ENCODE measurements at regions not wholly inside any gene's neighbourhood (a gene's known extent, or its start where the extent isn't known, plus 50 kb on each side); places are given as distances from the start of the nearest gene placed in this dataset.
A peak's percentile ranks its signal among the peaks of the same experiment; 100 is the strongest.
"Not testable (repeated sequence)": the region's sequence is repeated elsewhere in the genome, so short reads cannot be mapped to it uniquely, and the experiment has no call there.

DNA sequence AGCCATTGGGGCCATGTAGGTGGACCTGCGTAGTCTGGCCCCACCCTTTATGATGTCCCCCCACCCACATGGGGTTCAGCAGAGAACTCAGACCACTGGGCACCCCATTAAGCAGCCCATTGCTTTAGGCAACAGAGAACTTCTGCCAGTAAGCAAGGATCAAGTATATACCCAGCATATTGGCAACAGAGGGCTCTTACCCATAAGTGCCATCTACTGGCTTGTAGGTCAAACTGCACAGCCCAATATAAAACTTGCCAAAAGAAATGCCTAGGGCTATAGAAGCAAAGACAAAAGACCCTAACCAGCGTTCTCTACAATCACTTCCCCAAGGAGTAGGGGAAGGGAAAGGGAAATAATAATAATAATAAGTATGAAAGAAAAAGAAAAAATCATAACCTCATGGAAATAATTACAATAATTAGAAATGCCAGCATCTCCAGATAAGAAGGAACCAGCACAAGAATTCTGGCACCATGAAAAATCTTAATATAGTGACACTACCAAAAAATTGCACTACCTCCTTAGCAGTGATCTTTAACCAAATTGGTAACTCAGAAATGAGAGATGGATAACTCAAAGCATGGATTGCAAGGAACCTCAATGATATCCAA lies 1090.7 kb downstream of the FAT4 start:
- H3K27ac ChIP-seq = no peak overlapping the region
- no peak for TF ChIP-seq ZFX (IDR thresholded peaks at IDR 0.05; ENCODE audit: borderline replicate concordance)
- TF ChIP-seq, protein P1, sequence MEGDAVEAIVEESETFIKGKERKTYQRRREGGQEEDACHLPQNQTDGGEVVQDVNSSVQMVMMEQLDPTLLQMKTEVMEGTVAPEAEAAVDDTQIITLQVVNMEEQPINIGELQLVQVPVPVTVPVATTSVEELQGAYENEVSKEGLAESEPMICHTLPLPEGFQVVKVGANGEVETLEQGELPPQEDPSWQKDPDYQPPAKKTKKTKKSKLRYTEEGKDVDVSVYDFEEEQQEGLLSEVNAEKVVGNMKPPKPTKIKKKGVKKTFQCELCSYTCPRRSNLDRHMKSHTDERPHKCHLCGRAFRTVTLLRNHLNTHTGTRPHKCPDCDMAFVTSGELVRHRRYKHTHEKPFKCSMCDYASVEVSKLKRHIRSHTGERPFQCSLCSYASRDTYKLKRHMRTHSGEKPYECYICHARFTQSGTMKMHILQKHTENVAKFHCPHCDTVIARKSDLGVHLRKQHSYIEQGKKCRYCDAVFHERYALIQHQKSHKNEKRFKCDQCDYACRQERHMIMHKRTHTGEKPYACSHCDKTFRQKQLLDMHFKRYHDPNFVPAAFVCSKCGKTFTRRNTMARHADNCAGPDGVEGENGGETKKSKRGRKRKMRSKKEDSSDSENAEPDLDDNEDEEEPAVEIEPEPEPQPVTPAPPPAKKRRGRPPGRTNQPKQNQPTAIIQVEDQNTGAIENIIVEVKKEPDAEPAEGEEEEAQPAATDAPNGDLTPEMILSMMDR (IDR thresholded peaks at IDR 0.05) = peak; percentile 85

DNA sequence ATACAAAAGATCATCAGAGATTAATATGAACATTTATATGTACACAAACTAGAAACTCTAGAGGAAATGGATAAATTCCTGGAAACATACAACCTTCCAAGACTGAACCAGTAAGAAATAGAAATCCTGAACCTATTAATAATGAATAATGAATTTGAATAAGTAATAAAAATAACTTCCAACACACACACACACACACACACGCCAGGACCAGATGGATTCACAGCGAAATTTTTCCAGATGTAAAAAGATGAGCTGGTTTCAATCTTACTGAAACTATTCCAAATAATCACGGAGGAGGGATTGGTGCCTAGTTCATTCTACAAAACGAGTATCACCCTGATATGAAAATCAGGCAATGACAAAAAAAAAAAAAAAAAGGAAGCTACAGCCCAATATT lies 1095.0 kb downstream of the FAT4 start:
- H3K27ac ChIP-seq = no peak overlapping the region
- TF ChIP-seq ZFX (IDR thresholded peaks at IDR 0.05; ENCODE audit: borderline replicate concordance) = no peak
- TF ChIP-seq, protein P1 (IDR thresholded peaks at IDR 0.05) = no peak

DNA sequence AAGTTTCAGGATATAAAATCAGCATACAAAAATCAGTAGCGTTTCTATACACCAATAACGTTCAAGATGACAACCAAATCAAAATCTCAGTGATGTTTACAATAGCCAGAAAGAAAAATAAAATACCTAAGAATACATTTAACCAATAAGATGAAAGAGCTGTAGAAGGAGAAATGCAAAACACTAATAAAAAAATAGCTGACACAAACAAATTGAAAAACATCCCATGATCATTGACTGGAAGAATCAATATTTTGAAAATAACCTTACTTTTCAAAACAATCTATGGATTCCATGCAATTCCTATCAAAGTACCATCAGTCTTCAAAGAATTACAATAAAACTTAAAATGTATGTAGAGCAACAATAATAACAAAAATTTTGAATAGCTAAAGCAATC lies 1096.3 kb downstream of the FAT4 start:
- no peak for TF ChIP-seq ZFX (IDR thresholded peaks at IDR 0.05; ENCODE audit: borderline replicate concordance)
- TF ChIP-seq, protein P1 (IDR thresholded peaks at IDR 0.05) = no peak

DNA sequence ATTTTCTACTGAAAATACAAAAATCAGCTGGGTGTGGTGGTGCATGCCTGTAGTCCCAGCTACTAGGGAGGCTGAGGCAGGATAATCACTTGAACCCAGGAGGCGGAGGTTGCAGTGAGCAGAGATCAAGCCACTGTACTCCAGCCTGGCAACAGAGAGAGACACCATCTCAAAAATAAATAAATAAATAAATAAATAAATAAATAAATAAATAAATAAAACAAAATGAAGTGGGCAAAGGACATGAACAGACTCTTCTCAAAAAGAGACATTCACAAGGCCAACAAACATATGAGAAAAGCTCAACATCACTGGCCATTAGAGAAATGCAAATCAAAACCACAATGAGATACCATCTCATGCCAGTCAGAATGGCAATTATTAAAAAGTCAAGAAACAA lies 1097.6 kb downstream of the FAT4 start:
- not testable (repeated sequence) for H3K27ac ChIP-seq

More for the DNA sequence above, 1096.3 kb downstream of the FAT4 start:
- H3K27ac ChIP-seq = no peak overlapping the region

DNA sequence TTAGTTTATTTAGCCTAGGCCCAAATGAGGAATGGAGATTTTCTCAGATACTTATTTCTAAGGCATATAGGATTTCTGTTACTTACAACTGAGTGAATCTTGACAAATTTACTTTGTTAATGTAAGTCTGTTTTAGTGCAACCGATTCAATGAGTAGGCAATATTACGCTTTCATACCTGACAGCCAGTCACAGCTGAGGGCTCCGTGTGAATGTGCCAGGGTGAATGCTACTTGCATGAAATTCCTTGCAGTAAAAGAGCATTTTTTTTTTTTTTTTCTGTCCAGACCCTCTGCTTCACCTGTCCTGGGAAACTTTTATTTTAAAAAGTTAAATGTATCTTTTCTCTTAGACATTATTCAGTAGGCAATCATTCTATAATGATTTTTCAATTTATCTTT lies 1100.0 kb downstream of the FAT4 start:
- TF ChIP-seq ZFX (IDR thresholded peaks at IDR 0.05; ENCODE audit: borderline replicate concordance) = no peak
- TF ChIP-seq, protein P1 (IDR thresholded peaks at IDR 0.05) = no peak
- no peak overlapping the region for H3K27ac ChIP-seq

DNA sequence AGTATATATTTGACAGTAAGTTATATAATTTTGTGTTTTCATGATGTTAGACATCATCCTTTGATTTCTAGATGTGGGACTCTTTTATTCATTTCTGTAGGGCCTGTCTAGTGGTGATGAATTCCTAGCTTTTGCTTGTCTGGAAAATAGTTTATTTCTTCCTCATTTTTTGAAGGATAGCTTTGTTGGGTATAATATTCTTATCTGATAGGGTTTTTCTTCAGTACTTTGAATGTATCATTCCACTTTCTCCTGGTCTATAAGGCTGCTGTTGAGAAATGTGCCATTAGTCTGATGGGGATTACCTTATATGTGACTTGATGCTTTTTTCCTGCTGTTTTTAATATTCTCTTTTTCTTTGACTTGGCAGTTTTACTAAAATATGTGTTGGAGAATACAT lies 1104.5 kb downstream of the FAT4 start:
- TF ChIP-seq ZFX (IDR thresholded peaks at IDR 0.05; ENCODE audit: borderline replicate concordance) = no peak
- TF ChIP-seq, protein P1 (IDR thresholded peaks at IDR 0.05) = no peak
- no peak overlapping the region for H3K27ac ChIP-seq

DNA sequence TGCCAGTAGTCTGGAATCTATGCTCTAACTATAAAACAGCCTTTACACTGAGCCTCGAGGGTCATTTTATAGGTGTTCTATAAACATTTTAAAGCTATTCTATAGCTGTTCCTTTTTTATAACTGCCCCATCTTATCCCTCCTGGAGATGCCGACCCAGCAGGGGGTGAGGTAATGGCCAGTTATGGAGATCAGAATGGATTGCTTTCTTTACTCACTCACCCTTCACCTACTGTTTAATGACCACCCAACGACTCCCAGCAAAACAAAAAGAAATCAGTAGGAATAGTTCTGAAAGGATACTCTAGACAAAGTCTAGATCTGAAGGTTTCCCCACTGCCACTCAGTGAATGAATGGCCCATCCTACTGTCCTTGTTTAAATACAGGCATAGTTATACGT lies 1113.1 kb downstream of the FAT4 start:
- TF ChIP-seq, protein P1 (IDR thresholded peaks at IDR 0.05) = no peak
- no peak for TF ChIP-seq ZFX (IDR thresholded peaks at IDR 0.05; ENCODE audit: borderline replicate concordance)

DNA sequence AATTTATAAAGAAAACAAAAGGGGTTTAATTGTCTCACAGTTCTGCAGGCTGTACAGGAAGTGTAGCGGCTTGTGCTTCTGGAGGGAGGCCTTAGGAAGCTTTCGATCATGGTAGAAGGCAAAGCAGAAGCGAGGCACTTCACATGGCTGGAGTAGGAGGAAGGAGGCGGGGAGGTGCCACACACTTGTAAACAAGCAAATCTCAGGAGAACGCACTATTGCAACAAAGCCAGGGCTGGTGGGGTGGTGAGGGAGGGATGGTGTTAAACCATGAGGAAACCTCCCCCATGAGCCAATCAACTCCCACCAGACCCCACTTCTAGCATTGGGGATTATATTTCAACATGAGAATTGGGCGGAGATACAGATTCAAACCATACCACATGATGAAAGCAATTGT lies 1116.3 kb downstream of the FAT4 start:
- no peak overlapping the region for H3K27ac ChIP-seq

More for the DNA sequence above, 1113.1 kb downstream of the FAT4 start:
- H3K27ac ChIP-seq = no peak overlapping the region

More for the DNA sequence above, 1116.3 kb downstream of the FAT4 start:
- TF ChIP-seq, protein P1 (IDR thresholded peaks at IDR 0.05) = no peak
- no peak for TF ChIP-seq ZFX (IDR thresholded peaks at IDR 0.05; ENCODE audit: borderline replicate concordance)

Measured in 22Rv1 (cell line).